IPS-20b (cell line): ENCODE measurements at regions not wholly inside any gene's neighbourhood (a gene's known extent, or its start where the extent isn't known, plus 50 kb on each side); places are given as distances from the start of the nearest gene placed in this dataset.
"Not testable (repeated sequence)": the region's sequence is repeated elsewhere in the genome, so short reads cannot be mapped to it uniquely, and the experiment has no call there.

Experiments used
- H3K27ac ChIP-seq: one replicate; pipeline ENCODE4 v1.5.1; 2013; ENCODE audit warnings: low read length
- H3K27me3 ChIP-seq: 2 replicates; pipeline ENCODE4 v1.6.1; 2013; ENCODE audit warnings: mild to moderate bottlenecking, low read length, inconsistent platforms; ENCODE audit not compliant: insufficient read depth
- H3K36me3 ChIP-seq: 2 replicates; pipeline ENCODE4 v1.6.1; 2013; ENCODE audit warnings: low read depth, mild to moderate bottlenecking, inconsistent platforms, low read length, moderate library complexity; ENCODE audit not compliant: insufficient read depth
- H3K4me1 ChIP-seq: 2 replicates; pipeline ENCODE4 v1.6.1; 2013; ENCODE audit warnings: mild to moderate bottlenecking, control low read depth, inconsistent platforms, low read length, moderate library complexity; ENCODE audit not compliant: insufficient read depth
- H3K4me3 ChIP-seq: 2 replicates; pipeline ENCODE4 v1.5.1; 2013; ENCODE audit warnings: mild to moderate bottlenecking, low read length, inconsistent platforms
- H3K9ac ChIP-seq: 2 replicates; pipeline ENCODE4 v1.6.1; 2013; ENCODE audit warnings: low read depth, mild to moderate bottlenecking, inconsistent platforms, low read length, moderate library complexity
- H3K9me3 ChIP-seq: 2 replicates; pipeline ENCODE4 v1.6.1; 2013; ENCODE audit warnings: mild to moderate bottlenecking, low read depth, low read length, inconsistent platforms; ENCODE audit not compliant: insufficient read depth

DNA sequence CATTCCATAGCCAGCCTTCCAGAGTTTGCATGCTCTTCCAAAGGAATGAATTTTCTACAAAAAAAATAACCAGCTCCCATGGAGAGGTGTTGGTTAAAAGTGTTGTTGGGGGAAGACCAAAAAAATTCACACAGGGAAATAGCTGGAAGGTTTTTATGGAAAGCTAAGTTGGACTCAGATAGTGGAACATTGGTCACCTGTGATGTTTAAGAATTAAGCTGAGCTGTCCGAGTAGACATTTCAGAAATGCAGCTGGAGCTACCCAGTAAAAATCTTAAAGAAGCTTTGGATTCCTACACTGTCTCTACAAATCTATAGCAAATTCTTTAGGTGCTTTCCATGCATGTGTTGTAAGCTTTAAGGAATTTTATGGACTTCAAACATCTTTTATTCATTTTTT is 155.5 kb downstream of the THBS2 start:
- H3K9ac ChIP-seq, result no peak overlapping the region
- H3K9me3 ChIP-seq, result no peaks in the 10 kb centered on the region
- no peak overlapping the region for H3K27ac ChIP-seq
- no peaks in the 10 kb centered on the region for H3K27me3 ChIP-seq
- no peak overlapping the region for H3K4me3 ChIP-seq
- H3K36me3 ChIP-seq, result no peaks in the 10 kb centered on the region
- peaks cover 10% of the 10 kb centered on the region for H3K4me1 ChIP-seq

DNA sequence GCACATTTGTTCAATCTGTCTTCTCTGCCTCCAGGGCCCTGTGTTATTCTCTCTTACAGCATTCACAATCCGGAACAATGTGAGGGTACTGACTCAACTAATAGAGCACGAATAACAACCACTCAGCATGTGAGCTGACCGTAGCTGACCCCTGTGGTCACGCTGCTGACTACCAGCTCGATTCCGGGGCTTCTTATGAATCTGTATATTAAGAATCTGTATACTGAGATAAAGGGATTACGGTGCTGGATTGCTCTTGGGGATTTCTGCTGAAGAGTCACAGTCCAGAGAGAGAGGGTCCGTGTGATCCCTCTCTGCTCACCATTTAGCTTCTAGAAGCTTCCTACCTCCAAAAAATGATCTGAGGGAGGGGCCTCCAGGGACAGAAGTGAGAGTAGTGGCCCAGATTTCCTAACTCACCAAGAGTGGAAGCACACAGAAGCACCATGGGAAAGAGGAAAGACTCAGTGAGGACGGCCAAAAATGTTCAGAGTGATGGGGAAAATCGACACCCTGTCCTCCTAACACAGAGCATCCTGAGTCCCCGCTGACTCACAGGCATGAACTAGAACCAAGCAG is 156.2 kb downstream of the THBS2 start:
- H3K27ac ChIP-seq, result no peak overlapping the region
- no peak overlapping the region for H3K4me3 ChIP-seq
- H3K4me1 ChIP-seq, result peaks cover 10% of the 10 kb centered on the region
- H3K27me3 ChIP-seq, result no peaks in the 10 kb centered on the region
- H3K9me3 ChIP-seq, result peaks cover 4% of the 10 kb centered on the region; the same call in 1 of the 2 replicates
- no peak overlapping the region for H3K9ac ChIP-seq
- H3K36me3 ChIP-seq, result no peaks in the 10 kb centered on the region

DNA sequence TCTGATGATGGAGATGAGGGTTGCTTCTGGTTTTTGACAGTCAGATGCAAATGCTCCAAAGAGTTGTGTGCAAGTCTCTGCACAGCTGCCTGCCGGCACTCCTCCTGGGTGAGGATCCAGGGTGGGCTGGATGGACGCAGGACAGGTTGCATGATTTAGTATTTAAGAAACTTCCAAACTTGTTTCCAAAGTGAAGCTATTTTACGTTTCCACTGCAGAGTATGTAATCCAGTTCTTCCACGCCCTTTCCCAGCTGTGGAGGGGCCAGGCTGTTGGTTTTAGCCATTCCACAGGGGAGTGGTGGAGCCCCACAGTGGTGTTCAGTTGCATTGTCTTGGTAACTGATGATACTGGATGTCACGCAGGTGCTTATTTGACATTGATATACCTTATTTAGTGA is 157.3 kb downstream of the THBS2 start:
- H3K27ac ChIP-seq, result no peak overlapping the region
- no peaks in the 10 kb centered on the region for H3K36me3 ChIP-seq
- peaks cover 15% of the 10 kb centered on the region for H3K9me3 ChIP-seq
- H3K4me1 ChIP-seq, result peaks cover 10% of the 10 kb centered on the region
- H3K27me3 ChIP-seq, result no peaks in the 10 kb centered on the region
- H3K9ac ChIP-seq, result no peak overlapping the region
- no peak overlapping the region for H3K4me3 ChIP-seq

DNA sequence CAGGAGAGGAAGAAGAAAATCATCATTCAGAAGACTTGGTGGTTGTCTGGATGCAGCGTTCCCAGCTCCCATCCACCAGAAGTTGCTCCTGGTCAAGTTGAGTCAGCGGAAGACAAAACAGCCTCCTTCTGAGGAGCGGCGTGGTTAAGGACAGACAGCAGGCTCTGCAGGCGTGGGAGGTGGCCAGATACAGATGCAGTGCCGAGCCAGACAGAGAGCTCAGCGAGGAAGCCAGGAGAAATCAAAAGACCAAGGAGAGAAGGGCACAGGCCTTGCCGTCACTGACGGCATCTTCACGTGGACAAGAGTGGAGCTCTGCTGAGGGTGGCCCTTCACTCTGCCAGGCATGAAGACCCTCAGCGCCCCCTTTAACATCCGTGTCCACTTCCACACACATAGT is 158.5 kb downstream of the THBS2 start:
- Histone ChIP-seq H3K9me3 (peaks cover 27% of the 10 kb centered on the region), H3K9ac (no peak overlapping the region), H3K27ac (no peak overlapping the region), H3K36me3 (no peaks in the 10 kb centered on the region), H3K4me1 (peaks cover 10% of the 10 kb centered on the region), H3K27me3 (no peaks in the 10 kb centered on the region), H3K4me3 (no peak overlapping the region)

DNA sequence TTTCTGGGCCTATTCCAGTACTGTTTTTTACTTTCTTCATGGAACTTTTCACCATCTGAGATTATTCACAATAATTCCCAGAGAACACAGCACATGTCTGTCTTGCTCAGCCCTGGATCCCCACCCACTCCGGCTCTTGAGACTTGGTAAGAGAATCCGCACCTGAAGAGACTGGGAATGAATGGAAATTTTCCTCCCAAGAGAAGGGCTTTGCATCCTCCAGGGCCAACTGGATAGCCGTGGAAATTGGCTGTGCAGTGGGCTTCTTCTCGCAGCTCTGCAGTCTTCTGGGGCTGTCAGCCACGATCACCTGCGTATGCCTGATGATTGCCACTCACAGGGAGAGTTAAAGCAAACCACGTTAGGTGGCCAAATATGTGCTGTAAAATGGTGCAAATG is 159.1 kb downstream of the THBS2 start:
- no peaks in the 10 kb centered on the region for H3K36me3 ChIP-seq
- H3K4me1 ChIP-seq, result peaks cover 7% of the 10 kb centered on the region
- no peak overlapping the region for H3K9ac ChIP-seq
- H3K9me3 ChIP-seq, result peaks cover 33% of the 10 kb centered on the region
- H3K4me3 ChIP-seq, result no peak overlapping the region
- H3K27me3 ChIP-seq, result no peaks in the 10 kb centered on the region
- no peak overlapping the region for H3K27ac ChIP-seq

DNA sequence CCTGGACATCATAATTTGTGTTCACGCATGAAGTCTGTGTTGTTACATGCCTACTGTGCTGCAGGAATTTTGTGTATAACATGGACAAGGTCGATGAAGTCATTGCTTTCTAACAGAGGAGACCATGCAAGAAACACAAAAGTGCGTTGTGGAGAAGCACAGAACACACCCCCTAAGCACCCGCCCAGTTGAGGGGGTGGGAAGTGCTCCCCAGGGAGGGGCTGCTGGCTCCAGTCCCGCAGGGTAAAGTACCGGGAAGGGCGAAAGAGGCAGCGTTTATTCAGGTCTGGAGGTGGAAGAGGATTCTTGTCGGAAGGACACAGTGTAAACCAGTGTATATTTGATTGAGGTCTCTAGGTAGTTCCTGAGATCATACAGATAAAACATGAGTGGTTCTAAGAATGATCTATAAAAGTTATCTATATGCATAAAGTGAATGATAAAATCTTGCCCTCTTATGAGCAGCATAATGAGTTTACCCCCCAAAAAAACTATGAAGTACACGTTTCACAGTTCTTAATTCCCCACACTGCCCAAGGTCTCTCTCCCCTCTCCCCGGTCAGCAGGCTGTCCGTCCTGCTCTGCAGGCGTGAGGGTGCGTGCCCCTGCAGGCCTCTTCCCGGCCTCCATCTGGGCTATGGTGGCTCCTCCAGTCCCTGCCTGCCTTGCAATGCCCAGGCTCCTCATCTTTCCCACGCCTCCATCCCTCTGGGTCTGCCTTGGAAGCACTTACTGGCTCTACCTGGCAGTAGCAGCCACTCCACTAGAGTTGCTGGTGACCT is 159.7 kb downstream of the THBS2 start:
- Histone ChIP-seq H3K36me3 (no peaks in the 10 kb centered on the region), H3K4me3 (no peak overlapping the region), H3K9me3 (peaks cover 38% of the 10 kb centered on the region), H3K4me1 (peaks cover under 1% of the 10 kb centered on the region; the same call in 1 of the 2 replicates), H3K27me3 (no peaks in the 10 kb centered on the region), H3K27ac (no peak overlapping the region), H3K9ac (no peak overlapping the region)

DNA sequence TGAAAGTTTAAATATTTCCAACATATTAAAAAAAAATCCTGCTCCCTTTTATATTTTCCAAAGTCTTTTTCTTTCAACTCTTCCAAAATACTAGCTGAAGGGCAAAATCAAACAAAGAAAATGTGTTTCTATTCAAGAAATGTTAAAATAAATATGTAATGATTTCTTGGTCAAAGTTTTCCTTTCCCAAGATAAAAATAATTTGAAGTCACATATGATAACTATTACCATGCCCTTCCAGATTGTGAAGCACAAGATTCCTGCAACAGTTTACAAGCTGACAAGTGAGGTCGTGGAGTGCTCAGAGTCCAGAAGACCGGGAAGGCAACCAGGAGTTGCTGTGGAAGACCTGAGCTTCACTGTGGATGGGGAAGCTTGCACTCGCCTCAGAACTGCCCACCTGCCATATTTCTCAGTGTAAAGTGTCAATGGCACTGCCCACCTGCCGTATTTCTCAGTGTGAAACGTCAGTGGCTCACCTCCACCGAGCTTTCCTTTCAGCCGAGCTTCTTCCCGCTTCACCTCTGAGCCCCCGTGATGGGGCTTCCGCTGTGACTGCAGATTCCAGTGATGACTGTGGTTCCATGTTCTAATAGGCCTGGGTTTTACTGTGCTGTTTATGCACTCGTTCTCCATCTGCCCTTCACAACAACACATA is 160.5 kb downstream of the THBS2 start:
- H3K27me3 ChIP-seq, result no peaks in the 10 kb centered on the region
- H3K4me1 ChIP-seq, result no peaks in the 10 kb centered on the region; the same call in 1 of the 2 replicates
- H3K9me3 ChIP-seq, result peaks cover 41% of the 10 kb centered on the region
- no peak overlapping the region for H3K27ac ChIP-seq
- no peak overlapping the region for H3K4me3 ChIP-seq
- H3K36me3 ChIP-seq, result no peaks in the 10 kb centered on the region
- H3K9ac ChIP-seq, result no peak overlapping the region

DNA sequence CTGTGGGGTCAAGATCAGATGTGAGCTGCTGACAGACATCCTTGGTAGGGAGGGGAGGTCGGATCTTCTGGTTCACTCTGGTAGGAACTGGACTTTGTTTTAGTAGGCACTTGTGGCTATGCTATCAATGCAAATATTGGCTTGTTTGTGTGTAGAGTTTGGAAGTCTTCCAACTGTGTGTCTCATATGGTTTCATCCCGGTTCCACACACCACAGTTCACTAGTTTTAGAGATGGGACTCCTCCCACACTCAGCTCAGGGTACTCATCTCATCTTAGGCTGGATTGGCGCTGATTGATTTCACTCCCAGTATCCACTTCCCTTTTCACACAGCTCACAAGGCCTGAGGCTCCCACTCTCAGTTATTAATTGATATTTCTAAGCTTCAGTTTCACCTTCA is 161.3 kb downstream of the THBS2 start:
- Histone ChIP-seq H3K9ac (no peak overlapping the region), H3K4me3 (no peak overlapping the region), H3K4me1 (peaks cover 3% of the 10 kb centered on the region; the same call in 1 of the 2 replicates), H3K36me3 (no peaks in the 10 kb centered on the region), H3K27ac (no peak overlapping the region), H3K9me3 (peaks cover 41% of the 10 kb centered on the region), H3K27me3 (no peaks in the 10 kb centered on the region)

DNA sequence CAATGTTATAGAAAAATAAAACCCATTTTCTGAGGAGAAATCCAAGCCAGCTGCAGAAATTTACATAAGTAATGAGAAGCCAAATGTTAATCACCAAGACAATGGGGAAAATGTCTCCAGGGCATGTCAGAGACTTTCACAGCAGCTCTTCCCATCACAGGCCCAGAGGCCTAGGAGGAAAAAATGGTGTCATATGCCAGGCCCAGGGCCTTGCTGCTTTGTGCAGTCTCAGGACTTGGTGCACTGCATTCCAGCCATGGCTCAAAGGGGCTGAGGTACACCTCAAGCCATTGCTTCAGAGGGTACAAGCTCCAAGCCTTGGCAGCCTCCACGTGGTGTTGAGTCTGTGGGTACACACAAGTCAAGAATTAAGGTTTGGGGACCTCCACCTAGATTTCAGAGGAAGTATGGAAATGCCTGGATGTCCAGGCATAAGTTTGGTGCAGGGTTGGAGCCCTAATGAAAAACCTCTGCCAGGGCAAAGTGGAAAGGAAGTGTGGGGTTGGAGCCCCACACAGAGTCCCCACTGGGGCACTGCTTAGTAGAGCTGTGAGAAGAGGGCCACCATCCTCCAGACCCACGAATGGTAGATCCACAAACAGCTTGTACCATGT is 163.0 kb downstream of the THBS2 start:
- H3K4me1 ChIP-seq, H3K27me3 ChIP-seq, H3K9ac ChIP-seq, H3K4me3 ChIP-seq, H3K36me3 ChIP-seq, H3K27ac ChIP-seq: not testable (repeated sequence)
- H3K9me3 ChIP-seq, result peaks cover 41% of the 10 kb centered on the region

DNA sequence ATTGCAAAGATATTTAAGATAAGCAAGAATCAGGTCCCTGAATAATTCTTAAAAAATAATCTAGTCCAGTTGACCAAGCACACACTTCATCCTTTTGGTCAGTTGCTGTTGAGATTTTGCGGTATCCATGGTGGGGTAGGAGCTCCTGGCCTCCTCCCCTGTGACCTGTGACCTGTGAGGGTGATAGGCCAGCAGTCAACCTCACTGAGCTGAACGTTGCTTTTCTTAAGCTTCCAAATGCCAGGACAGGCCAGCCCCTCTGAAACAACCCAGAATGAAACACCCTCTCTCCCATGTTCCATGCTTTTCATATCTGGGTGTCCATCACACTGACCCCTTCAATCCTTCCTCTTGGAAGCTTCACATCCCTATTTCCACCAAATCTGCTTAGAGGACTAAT is 164.9 kb downstream of the THBS2 start:
- Histone ChIP-seq H3K36me3 (no peaks in the 10 kb centered on the region), H3K27me3 (no peaks in the 10 kb centered on the region), H3K4me3 (no peak overlapping the region), H3K27ac (no peak overlapping the region), H3K9ac (no peak overlapping the region), H3K4me1 (peaks cover 3% of the 10 kb centered on the region; the same call in 1 of the 2 replicates), H3K9me3 (peaks cover 41% of the 10 kb centered on the region)

DNA sequence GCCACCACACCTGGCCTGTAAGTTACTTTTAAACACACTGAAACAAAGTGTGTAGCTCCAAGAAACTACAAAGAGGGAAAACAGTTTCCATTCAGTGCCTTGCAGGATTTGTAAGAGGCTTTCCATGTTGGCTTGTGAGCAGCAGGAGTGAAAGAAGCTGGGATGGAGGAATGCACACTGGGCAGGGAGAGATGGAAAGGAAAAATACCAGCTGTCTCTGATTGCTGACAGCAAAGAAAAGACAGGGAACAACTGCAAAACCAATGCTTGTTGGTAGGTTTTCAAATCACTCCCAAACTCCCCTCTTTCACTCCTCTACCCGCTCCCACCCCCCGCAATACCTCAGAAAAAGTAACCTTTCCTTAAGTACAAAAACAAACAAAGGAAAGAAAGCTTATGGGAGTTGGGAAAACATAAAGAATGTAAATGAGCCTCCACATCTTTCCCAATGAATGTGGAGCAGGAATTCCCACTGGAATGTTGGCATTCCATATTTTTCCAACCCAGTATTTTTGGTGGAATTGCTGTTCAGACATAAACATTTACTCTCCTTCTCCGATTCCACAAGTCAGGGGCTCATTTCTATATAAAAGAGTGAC is 166.1 kb downstream of the THBS2 start:
- peaks cover 38% of the 10 kb centered on the region for H3K9me3 ChIP-seq
- no peak overlapping the region for H3K27ac ChIP-seq
- no peak overlapping the region for H3K4me3 ChIP-seq
- H3K4me1 ChIP-seq, result peaks cover 3% of the 10 kb centered on the region; the same call in 1 of the 2 replicates
- no peak overlapping the region for H3K9ac ChIP-seq
- no peaks in the 10 kb centered on the region for H3K36me3 ChIP-seq
- no peaks in the 10 kb centered on the region for H3K27me3 ChIP-seq
